Right forelimb (tissue), 1 donor: ENCODE measurements at regions not wholly inside any gene's neighbourhood (a gene's known extent, or its start where the extent isn't known, plus 50 kb on each side); places are given as distances from the start of the nearest gene placed in this dataset.
"Not testable (repeated sequence)": the region's sequence is repeated elsewhere in the genome, so short reads cannot be mapped to it uniquely, and the experiment has no call there.

Source experiments
- DNase-seq: peaks from one replicate; pipeline ENCODE4 v3.0.0-alpha.2; 2018

DNA sequence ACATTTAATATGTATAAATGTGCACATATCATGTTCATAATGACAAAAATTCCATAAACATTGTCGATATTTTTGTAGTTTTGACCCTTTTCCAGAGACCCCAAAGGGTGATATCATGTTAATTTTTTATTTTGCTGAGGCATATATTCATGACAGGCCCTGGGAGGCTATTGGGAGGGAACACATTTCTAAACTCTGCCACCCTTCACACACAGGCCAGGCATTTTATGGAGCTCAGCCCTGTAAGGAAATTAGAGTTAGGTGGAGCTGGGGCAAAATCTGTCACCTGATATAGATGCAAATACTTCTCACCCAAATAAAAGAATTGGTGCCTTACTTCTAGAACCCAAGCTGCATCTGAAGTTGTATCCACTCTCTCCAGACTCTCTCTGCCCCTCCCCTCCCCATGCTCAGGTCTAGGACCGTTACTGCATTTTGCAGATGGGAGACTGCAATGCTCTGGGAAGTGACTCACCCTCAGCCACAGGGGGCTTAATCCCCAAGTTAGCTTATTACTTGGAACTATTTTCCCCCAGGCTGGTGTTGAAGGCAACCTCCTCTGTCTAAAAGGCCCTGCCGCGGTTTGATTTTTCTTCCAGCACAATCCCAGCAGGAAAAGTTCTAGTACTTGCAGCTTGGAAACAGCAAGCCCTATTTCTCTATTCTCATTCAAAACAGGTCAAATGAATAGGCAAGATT is 238.9 kb downstream of the EMP1 start:
- DNase-seq = no peak

DNA sequence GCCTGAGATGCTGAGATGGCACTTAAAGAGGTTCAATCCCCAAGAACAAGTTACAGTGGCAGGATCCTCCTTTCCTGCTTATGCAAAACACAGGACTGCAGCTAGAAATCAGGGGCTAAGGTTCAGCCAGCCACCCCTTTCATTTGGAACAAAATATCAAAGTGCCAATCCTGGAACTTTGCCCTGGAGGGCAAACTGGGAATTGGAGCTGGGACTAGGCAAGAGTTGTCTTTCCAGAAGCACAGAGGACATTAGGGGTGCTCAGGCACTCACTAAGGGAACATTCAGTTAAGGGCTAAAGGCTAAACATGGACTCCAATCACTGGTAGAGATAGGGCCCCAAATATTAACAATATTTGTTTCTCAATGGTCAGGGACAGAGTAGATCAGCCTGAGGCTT is 237.2 kb downstream of the EMP1 start:
- no peak for DNase-seq

DNA sequence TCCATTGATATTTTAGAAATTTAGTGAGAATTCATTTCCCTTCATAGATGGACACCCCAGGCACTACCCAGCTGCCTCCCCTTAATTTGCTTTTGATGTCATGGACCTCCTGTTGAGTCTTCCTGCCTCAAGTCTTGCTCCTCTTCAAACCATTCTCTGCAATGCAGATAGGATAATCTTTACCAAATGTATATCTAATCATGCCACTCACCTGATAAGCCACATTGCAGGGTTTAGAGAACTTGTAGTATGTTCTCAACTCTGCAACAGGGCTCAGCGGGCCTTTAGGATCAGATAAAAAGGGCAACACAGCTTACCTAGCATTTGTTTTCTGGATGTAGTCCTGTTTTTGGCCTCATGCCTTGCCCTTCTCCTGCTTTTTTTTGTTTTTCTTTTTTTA is 234.5 kb downstream of the EMP1 start:
- DNase-seq = no peak

DNA sequence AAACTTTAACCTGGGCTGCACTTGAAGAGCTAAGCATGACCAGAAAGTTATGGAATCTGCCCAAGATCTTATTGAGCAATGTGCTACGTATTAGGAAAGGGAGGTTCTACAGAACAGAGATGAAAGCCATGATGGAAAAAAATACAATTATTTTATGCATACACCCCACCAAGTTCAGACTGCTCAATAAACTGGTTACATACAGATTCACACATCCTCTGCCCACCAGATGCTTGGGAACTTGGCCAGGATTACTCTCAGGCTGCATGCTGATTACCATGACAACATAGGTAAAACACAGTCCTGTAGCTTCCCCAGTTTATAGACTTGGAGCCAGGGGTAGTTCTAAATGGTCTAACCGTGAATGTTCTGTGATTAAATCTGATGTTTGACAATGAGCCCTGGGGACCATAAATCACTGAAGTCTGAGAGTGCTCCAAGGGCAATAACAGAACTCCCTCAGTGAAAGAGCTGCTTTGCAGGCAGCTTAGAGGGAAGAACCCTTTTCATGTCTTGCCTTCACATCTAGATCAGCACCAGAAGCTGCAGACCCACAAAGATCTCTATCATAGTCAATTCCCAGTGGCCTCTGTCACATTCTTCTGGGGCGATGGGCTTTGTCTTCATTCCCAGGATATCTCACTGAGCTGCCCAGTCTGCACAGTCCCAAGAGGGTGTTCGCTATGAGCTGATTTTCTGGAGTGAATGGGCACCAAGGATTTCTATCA is 232.2 kb downstream of the EMP1 start:
- no peak for DNase-seq

DNA sequence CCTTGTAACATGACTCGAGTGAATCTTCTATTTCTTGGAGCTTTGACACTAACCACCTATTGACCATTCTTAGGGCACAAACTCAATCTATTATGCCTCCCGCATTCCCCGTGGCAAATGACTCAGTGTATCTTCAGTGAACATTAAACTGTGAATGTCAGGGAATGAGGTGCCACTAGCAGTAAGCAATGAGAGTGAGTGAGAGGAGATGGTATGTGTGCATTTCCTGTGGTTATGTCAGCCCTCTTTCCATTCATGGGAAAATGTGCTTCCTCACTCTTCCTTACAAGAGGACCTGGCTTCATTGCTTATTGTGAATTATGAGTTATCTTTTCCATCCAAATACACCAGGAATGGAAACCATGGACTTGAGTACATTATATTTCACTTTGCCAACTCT is 229.2 kb downstream of the EMP1 start:
- no peak for DNase-seq

GRCh38 chr12:13422291-13422690 is 225.8 kb downstream of the EMP1 start:
- no peak for DNase-seq

DNA sequence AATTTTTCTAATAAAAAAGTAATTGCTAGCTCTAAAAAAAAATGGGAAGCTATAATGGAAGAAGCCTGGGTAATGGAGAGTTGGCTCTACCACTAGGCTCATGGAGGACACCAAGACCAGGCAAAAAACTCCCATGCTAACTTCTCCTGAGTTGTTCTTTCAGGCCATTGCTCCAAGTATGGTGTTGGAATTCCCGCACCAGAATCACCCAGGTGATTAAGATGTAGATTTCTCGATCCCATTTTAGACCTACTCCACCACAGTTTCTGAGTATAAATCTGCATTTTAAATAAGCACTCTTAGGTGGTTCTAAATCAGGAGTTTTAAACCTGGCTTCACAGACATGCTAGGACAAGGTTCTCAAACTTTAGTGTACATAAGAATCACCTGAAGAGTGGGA is 221.0 kb downstream of the EMP1 start:
- no peak for DNase-seq

DNA sequence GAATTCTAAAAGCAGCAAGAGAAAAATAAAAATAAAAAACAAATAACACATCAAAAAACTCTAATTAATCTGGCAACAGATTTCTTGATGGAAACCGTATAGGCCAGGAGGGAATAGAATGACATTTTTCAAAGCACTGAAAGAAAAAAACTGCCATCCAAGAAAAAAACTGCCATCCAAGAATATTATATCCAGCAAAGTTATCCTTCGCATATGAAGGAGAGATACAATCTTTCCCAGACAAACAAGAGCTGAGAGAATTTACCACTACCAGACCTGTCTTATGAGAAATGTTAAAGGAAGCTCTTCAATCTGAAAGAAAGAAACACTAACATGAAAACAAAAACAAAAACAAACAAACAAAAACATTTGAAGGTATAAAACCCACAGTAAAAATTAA is 214.8 kb downstream of the EMP1 start:
- DNase-seq = no peak

DNA sequence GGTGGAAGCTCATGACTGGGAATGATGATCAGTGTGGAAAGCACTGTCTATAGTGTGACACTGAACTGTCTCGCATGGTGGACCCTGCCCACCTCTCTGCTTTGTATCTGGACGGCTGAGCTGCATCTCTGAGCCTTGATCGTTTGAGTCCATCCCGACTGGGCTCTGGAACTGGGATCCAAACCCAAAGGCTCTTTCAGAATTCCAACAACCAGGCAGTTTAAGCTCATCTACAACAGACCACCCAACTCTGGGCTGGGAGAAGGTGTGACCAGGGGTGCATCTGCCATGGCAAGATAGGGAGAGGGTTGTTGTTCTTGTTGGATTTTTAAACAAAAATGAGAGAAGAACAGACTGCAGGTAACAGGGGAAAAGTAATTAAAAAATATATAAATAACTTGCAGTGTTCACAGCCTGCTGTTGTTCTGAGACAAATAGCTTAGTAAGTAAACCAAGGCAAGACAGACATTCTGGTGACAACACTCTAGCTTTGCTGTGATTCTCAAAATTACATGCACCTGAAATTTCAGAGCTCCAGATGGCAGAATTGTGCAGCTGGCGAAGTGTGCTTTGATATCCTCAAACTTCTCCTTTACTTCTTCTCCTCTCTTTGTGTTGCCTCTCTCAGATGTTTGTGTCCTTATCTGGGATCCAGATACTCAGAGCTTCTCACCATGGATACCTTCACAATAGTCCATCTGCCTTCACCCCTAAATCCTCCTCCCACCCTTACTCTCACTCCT is 209.6 kb downstream of the EMP1 start:
- DNase-seq = no peak

- no peak for DNase-seq
These were observed 208.3 kb downstream of the EMP1 start for GRCh38 chr12:13404631-13405473.

- no peak for DNase-seq
These were observed 207.6 kb downstream of the EMP1 start for GRCh38 chr12:13404111-13404628.

DNA sequence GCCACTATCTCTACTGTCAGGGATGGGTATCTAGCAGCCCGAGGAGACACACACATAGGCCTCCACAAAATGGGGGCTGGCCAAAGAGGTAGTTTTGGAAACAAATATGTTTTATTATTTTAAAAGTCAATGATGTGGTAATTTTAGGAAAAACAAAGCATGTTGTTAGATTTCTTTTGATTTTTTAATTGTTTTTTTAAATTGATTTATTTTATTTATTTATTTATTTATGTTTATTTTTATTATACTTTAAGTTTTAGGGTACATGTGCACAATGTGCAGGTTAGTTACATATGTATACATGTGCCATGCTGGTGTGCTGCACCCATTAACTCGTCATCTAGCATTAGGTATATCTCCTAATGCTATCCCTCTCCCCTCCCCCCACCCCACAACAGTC is 194.8 kb downstream of the EMP1 start:
- not testable (repeated sequence) for DNase-seq

DNA sequence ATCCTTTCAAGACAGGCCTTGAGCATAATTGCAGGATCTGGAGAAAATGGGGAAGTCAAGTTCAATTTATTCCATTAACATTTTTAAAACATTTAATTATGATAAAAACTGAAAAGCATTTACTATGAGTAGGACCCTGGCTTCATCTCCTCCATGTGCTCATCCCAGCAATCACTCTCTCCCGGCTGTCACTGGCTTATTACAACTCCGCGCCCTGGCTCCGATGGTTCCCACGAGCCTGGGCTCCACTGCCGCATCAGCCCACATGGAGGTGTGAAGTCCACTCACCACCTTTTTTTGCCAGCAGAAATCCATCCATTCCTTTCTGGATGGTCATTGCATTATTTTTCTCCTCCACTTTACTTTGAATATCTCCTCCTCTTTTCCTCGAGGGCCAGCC is 194.4 kb downstream of the EMP1 start:
- no peak for DNase-seq

DNA sequence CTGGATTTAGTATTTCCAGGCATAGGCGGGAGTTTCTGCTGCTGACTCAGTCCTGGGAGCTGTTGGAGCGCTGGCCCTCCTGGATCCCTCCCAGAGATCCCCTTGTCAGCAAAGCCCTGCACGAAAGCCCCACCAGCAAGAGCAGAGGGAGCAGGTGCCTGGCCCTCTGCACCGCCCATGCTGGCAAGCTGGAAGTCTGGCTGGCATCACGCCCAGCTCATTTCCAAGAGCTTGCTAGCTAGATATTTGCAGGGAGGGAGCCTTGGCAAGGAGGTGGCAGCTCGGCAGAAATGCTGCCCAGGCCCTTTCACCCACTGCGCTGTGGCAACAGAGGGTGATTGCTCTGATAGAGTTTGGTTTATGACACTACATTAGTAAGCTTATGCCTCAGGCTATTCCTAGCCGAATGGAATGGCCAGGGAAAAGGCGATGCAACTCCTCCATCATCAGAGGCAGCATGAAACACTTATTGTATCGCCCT is 193.9 kb downstream of the EMP1 start:
- peak; percentile 86 for DNase-seq

DNA sequence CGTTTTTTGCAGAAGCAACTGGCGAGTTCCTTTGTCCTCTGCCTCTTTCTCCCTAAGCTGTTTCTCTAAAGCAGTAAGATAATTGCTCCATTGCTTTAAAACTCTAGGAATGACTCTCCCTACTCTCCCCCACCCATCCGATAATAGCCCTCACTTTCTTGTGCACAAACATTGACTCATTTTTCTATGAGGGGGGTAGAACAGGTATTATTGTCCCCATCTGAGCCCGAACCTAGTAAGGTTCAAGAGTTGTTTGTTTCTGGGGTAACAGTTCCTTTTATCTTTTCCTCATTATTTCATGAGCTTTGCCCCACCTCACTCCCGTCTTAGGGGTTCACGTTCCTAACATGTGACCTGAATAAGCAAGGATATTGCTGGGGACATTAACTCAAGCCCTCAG is 190.6 kb downstream of the EMP1 start:
- no peak for DNase-seq

GRCh38 chr12:13386323-13387039 is 190.0 kb downstream of the EMP1 start:
- no peak for DNase-seq

- DNase-seq = no peak
These were observed 186.9 kb downstream of the EMP1 start for GRCh38 chr12:13383379-13383778.

- no peak for DNase-seq
These were observed 183.8 kb downstream of the EMP1 start for GRCh38 chr12:13380297-13380696.

DNA sequence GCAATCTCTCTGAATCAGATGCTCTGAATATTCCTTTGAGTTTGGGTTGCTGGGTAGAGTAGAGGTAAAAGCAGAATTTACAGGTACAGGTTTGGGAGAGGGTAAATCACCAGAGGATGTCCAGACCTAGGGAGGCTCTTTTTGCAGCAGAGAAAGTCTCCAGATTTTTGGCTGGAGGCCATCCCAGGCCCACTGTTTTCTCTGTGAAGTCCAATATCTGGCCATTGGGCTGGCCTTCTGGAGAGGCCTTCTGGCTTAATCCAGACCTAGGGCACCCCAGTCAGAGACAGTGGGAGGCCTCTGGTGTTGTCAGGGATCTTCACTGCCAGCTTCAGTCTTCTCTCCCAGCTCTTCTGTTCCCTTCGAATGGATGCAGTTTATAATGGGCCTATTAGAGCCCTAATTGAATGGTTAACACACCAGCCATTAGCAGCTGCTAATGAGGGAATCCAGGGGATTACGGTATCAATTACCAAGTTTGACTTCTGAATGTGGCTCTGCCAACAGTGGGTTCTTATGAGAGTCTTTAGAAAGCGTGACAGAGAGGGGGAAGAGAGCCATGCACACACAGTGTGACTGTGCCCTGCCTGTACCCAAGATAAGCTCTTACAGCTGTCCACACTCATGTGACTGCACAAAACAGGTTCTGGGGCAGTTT is 183.1 kb downstream of the EMP1 start:
- DNase-seq = no peak

GRCh38 chr12:13377698-13378097 is 181.2 kb downstream of the EMP1 start:
- no peak for DNase-seq

DNA sequence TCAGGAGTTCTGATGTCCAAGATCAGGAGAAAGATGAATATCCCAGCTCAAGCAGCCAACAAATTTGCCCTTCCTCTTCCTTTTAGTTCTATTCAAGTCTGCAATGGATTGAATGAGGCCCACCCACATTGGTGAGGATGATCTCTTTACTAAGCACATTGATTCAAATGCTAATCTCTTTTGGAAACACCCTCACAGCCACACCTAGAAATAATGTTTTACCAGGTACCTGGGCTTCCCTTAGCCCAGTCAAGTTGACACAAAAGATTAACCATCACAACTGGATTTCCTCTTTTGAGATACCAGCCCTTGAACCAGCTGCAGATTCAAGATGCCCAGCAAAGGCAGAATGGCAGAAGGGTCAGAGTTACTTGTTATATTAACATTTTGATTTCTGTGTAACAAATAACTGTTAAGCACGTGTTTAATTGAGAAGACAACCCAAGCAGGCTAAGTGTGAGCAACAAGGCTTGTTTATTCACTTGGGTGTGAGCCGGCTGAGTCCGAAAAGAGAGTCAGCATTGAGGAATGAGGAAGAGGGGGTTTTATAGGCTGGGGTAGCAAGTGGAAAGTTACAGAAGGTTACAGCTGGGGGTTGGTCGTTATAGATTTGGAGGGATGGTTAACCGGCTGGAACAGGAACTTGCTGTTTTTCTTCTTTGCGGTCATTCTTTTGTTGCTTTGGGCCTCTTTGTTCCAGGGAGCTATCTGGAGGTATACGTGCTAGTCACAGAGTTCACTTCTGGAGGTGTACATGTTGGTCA is 180.3 kb downstream of the EMP1 start:
- DNase-seq = no peak
